Calu3 (cell line): ENCODE measurements at regions not wholly inside any gene's neighbourhood (a gene's known extent, or its start where the extent isn't known, plus 50 kb on each side); places are given as distances from the start of the nearest gene placed in this dataset.
"Not testable (repeated sequence)": the region's sequence is repeated elsewhere in the genome, so short reads cannot be mapped to it uniquely, and the experiment has no call there.

Source experiments
- BruUV-seq: library from RNA; stranded (reverse); fragments of 400-500 nt; replicated peaks from 2 replicates; lab custom pipeline; 2021; lab: Mats Ljungman, UMichigan
- CTCF ChIA-PET: fragments of 300-600 bp; sonication (Branson Sonifier 250); formaldehyde crosslinking; loops from one replicate; lab custom pipeline; 2022; ENCODE audit warnings: antibody characterized with exemption; lab: Charles Lee
- DNase-seq: peaks from one replicate; pipeline ENCODE4 v3.0.0; 2022
- H3K27ac Mint-ChIP-seq: one replicate; pipeline ENCODE4 v1.8.0; 2022; ENCODE audit warnings: mixed read lengths; ENCODE audit not compliant: unreplicated experiment
- H3K27me3 Mint-ChIP-seq: one replicate; pipeline ENCODE4 v1.8.0; 2022; ENCODE audit warnings: mixed read lengths; ENCODE audit not compliant: unreplicated experiment
- H3K36me3 Mint-ChIP-seq: one replicate; pipeline ENCODE4 v1.8.0; 2022; ENCODE audit warnings: mild to moderate bottlenecking, moderate library complexity, mixed read lengths; ENCODE audit not compliant: insufficient read depth, unreplicated experiment
- H3K4me1 Mint-ChIP-seq: one replicate; pipeline ENCODE4 v1.8.0; 2022; ENCODE audit warnings: mild to moderate bottlenecking, low read depth, mixed read lengths; ENCODE audit not compliant: unreplicated experiment
- H3K4me3 Mint-ChIP-seq: one replicate; pipeline ENCODE4 v1.8.0; 2022; ENCODE audit warnings: mild to moderate bottlenecking, low read depth, moderate library complexity, mixed read lengths; ENCODE audit not compliant: unreplicated experiment
- H3K9me3 Mint-ChIP-seq: one replicate; pipeline ENCODE4 v1.8.0; 2022; ENCODE audit warnings: low read depth, mixed read lengths; ENCODE audit not compliant: unreplicated experiment
- intact Hi-C: fragments of 100-400 bp; cut with micrococcal nuclease; formaldehyde crosslinking; loops from one replicate; pipeline ENCODE4 v1.10.0; 2022; ENCODE audit not compliant: unreplicated experiment
- TF ChIP-seq, protein P1 (sequence below): fragments of 200-600 bp; IDR thresholded peaks from one replicate; pipeline ENCODE4 v1.8.0; 2022; ENCODE audit warnings: antibody characterized with exemption; ENCODE audit not compliant: unreplicated experiment

DNA sequence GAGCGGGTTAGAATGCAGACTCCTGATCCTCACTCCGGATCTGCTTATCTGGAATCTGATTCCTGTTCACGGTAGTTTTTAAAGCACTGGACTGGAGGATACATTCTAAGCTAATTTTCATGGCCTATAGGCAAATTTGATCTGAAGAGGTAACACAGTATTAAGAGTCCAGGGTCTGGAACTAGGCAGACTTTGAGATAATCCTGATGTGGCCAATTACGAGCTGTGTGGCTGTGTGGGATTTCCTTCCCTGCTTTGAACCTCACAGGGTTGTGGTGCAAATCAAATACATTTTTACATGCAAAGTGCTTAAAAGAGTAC lies 285.2 kb downstream of the MIAT start:
- no peaks in the 10 kb centered on the region for H3K36me3 Mint-ChIP-seq
- CTCF ChIA-PET = no interaction called here
- no peaks in the 10 kb centered on the region for H3K4me1 Mint-ChIP-seq
- no peak overlapping the region for H3K4me3 Mint-ChIP-seq
- no TSS peak for BruUV-seq
- intact Hi-C loops = no loop called here
- TF ChIP-seq, protein P1, sequence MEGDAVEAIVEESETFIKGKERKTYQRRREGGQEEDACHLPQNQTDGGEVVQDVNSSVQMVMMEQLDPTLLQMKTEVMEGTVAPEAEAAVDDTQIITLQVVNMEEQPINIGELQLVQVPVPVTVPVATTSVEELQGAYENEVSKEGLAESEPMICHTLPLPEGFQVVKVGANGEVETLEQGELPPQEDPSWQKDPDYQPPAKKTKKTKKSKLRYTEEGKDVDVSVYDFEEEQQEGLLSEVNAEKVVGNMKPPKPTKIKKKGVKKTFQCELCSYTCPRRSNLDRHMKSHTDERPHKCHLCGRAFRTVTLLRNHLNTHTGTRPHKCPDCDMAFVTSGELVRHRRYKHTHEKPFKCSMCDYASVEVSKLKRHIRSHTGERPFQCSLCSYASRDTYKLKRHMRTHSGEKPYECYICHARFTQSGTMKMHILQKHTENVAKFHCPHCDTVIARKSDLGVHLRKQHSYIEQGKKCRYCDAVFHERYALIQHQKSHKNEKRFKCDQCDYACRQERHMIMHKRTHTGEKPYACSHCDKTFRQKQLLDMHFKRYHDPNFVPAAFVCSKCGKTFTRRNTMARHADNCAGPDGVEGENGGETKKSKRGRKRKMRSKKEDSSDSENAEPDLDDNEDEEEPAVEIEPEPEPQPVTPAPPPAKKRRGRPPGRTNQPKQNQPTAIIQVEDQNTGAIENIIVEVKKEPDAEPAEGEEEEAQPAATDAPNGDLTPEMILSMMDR = no peak
- no peak for DNase-seq
- H3K27ac Mint-ChIP-seq = no peak overlapping the region
- H3K27me3 Mint-ChIP-seq = peaks cover 25% of the 10 kb centered on the region
- peaks cover 2% of the 10 kb centered on the region for H3K9me3 Mint-ChIP-seq

DNA sequence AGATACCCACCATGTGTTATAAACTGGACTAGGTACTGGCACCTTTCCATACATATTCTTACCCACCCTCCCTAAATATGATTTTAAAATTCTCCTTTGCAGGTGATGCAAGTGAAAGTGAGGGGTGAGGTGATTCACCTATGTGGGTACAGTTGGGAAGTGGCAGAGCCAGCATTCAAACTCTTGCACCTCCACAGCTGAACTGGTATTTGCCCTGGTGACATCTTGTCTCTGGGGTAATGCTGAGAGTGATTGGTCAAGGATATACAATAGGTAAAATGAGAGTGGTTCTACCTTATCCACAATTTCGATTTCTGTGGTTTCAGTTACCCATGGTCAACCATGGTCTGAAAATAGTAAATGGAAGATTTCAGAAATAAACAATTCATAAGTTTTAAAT lies 288.2 kb downstream of the MIAT start:
- H3K27me3 Mint-ChIP-seq = peaks cover 5% of the 10 kb centered on the region
- intact Hi-C loops = no loop called here
- no peaks in the 10 kb centered on the region for H3K9me3 Mint-ChIP-seq
- TF ChIP-seq, protein P1 = no peak
- H3K4me1 Mint-ChIP-seq = no peaks in the 10 kb centered on the region
- CTCF ChIA-PET = no interaction called here
- no peak overlapping the region for H3K27ac Mint-ChIP-seq
- no peaks in the 10 kb centered on the region for H3K36me3 Mint-ChIP-seq
- DNase-seq = no peak
- H3K4me3 Mint-ChIP-seq = no peak overlapping the region
- BruUV-seq = no TSS peak

DNA sequence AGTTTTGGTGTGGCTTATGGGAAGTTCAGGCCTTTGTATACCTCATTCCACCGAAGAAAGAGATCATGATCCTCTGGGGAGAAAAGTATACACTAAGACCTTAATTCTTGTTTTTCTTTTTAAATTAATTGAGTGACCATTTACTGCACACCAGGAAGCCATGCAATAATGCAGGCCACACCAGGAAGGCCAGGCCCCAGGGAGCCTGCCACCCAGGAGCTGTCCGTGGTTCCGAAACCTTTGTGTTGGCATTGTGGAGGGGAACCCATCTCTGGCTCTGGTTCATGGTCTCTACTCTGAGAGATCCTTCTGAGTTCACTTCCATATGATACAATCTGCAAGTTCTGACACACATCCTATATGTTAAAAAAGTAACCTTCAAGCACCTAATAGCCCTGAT lies 291.8 kb downstream of the MIAT start:
- peak; percentile 32 for DNase-seq
- peaks cover 41% of the 10 kb centered on the region for H3K27me3 Mint-ChIP-seq
- H3K27ac Mint-ChIP-seq = no peak overlapping the region
- CTCF ChIA-PET = no interaction called here
- no peaks in the 10 kb centered on the region for H3K9me3 Mint-ChIP-seq
- no peak overlapping the region for H3K4me3 Mint-ChIP-seq
- no TSS peak for BruUV-seq
- H3K36me3 Mint-ChIP-seq = no peaks in the 10 kb centered on the region
- H3K4me1 Mint-ChIP-seq = no peaks in the 10 kb centered on the region
- intact Hi-C loops = no loop called here
- TF ChIP-seq, protein P1 = no peak

DNA sequence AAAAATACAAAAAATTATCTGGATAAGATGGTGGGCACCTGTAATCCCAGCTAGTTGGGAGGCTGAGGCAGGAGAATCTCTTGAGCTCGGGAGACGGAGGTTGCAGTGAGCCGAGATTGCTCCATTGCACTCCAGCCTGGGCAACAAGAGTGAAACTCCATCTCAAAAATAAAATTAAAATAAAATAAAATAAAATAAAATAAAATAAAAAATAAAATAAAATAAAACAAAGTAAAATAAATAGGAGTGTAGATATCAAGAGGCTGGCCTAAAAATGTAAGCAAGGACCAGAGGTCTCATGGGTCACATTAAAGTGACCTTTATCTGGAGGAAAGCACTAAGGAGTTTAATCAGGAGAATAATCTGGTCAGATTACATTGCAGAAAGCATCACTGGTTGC lies 293.8 kb downstream of the MIAT start:
- H3K27me3 Mint-ChIP-seq = peaks cover 59% of the 10 kb centered on the region
- H3K27ac Mint-ChIP-seq, intact Hi-C loops, H3K4me3 Mint-ChIP-seq, H3K9me3 Mint-ChIP-seq, BruUV-seq, CTCF ChIA-PET, H3K4me1 Mint-ChIP-seq, DNase-seq, H3K36me3 Mint-ChIP-seq: not testable (repeated sequence)

DNA sequence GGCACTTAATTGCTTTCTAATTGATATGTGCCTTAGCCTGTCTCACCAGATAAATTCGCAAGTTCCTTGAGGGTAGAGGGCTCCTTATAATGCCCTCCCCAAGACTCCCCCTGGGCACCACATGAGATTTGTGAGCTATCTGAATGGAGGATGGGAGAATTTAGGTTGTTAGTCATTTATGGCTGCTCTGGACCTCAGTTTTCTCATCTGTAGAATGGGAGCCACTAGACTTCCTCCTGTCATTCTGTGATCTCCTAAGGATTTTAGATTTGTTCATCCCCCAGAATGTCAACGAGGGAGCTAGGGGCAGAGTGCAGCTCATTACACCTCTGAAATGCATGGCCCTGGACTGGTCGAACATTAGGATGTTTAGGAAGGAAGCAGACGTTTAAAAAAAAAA lies 294.6 kb downstream of the MIAT start:
- intact Hi-C loops = no loop called here
- Mint-ChIP-seq H3K4me1 (peaks cover 8% of the 10 kb centered on the region), H3K27me3 (peaks cover 68% of the 10 kb centered on the region), H3K4me3 (no peak overlapping the region), H3K36me3 (no peaks in the 10 kb centered on the region), H3K27ac (no peak overlapping the region), H3K9me3 (no peaks in the 10 kb centered on the region)
- TF ChIP-seq, protein P1 = no peak
- DNase-seq = no peak
- CTCF ChIA-PET = no interaction called here
- BruUV-seq = no TSS peak
